ENCODE measurements at regions not wholly inside any gene's neighbourhood (a gene's known extent, or its start where the extent isn't known, plus 50 kb on each side); places are given as distances from the start of the nearest gene placed in this dataset.

DNA sequence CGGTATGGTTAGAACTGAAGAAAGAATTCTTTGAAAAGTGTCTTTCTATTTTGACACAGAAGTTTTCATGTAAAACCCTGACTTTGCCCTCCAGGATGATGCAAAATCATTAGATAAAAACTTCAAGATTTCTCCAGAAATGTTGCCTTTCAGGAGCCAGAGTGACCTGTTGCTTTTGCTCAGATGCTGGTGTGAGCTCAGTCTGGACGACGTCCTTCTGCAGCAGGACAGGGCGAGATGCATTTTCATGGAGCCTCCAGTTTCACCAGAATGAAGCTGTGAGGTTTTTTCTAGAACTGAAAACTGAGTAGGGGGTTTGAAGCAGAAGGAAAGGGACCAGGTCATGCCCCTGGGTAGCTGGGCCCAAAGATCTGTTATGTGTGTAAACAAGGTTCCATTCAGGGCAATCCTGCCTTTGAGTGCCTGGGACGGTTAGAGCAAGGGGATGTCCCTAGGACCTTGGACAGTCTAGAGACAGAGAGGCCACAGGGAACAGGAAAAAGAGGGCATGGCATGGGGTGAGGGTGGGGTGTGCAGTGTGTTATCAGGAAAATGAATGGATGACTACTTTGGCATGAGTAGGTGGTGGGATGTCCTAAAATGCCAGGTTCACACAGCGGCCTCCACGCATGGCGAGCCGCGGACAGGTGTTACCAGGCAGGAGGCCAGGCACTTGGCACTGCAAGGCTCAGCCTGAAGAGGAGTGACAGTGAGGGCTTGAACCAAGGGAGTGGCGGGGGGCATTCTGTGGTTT, 356.3 kb downstream of the CXCL12 start:
- DNase-seq: no peak
- no peak overlapping the region for H3K27ac ChIP-seq
- intact Hi-C loops (cut with DNase I): no loop called here
- H3K4me1 ChIP-seq: peaks cover 4% of the 10 kb centered on the region
- no peaks in the 10 kb centered on the region for H3K27me3 ChIP-seq
- TF ChIP-seq CTCF (IDR thresholded peaks at IDR 0.05): no peak
- no peak overlapping the region for H3K4me3 ChIP-seq
- ATAC-seq: peak; percentile 29
- H3K36me3 ChIP-seq: no peaks in the 10 kb centered on the region
- H3K9me3 ChIP-seq: no peaks in the 10 kb centered on the region

DNA sequence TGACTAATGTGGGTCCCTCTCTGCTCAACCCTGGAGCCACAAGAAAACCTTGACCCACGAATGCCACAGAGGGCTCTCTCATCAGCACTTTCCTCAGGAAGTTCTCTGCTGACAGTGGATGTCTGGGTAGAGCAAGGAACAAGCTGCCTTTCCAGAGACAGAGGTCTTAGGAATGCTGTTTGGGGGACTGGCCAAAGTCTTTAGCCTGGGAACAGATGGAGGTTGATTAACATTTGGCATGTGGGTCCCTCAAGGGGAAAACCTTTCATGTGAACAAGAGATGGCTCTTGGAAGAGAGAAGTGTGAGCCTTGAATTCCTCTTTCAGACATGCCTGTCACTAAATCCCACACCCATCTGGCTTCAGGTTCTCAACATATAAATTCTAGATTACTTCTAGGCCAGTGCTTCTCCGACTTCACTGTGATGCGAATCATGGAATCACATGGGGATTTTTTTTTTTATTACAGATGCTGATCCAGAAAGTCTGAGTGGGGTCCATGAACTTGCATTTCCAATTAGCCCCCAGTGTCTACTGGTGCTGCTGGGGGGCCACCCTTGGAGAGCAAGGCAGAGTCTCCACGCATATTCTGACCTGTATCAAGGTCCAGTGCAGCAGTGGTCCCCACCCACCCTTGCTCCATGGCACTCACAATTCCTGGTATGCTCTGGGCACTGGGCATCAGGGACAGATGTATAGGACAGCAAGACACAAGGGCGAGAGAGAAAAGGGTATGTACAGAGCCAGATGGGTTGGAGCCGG, 360.4 kb downstream of the CXCL12 start:
- DNase-seq: no peak
- no peak for ATAC-seq
- Histone ChIP-seq H3K9me3 (no peaks in the 10 kb centered on the region), H3K4me1 (no peaks in the 10 kb centered on the region), H3K27ac (no peak overlapping the region), H3K27me3 (no peaks in the 10 kb centered on the region), H3K4me3 (no peak overlapping the region), H3K36me3 (no peaks in the 10 kb centered on the region)
- no peak for TF ChIP-seq CTCF (IDR thresholded peaks at IDR 0.05)
- intact Hi-C loops (cut with DNase I): no loop called here

DNA sequence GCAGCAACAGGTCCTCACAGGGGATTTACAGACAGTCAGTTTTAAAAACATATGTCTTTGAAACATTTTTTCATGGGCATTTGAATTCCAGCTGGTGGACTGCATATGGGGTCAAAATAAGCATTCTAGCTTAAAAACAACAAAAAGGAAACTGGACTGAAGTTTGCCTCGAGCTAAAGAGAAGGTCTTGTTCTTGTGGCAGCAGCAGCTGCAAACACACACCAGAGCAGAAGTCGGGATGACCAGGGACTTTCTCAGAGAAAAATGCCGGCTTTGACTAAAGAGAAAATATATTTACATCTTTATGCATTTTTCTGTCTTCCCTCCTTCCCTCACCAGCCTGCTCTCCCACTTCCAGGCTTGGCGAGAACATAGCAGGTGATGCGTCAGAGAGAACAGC, 361.4 kb downstream of the CXCL12 start:
- Histone ChIP-seq H3K36me3 (no peaks in the 10 kb centered on the region), H3K27me3 (no peaks in the 10 kb centered on the region), H3K4me3 (no peak overlapping the region), H3K27ac (no peak overlapping the region), H3K9me3 (no peaks in the 10 kb centered on the region), H3K4me1 (no peaks in the 10 kb centered on the region)
- no peak for DNase-seq
- intact Hi-C loops (cut with DNase I): no loop called here
- no peak for ATAC-seq
- TF ChIP-seq CTCF (IDR thresholded peaks at IDR 0.05): no peak

DNA sequence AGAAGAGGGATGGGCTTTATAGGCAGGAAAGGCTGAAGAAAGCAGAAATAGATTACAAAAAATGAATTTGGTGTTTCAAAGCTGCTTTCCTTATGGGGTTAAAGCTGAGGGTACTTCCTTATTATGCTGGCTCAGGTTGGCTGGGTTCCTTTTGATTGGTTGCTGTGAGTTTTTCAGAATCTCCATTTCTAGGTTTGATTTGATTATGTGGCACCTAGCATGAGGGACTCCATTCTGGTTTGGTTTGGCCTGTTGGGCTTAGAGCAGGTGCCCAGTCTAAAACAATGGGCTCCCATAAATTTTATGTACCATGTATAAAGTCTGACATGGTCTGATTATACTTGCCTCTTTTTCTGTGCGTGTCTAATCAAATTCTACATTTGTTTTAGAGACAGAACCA, 362.7 kb downstream of the CXCL12 start:
- no peaks in the 10 kb centered on the region for H3K9me3 ChIP-seq
- H3K27me3 ChIP-seq: no peaks in the 10 kb centered on the region
- H3K4me1 ChIP-seq: no peaks in the 10 kb centered on the region
- ATAC-seq (no peak), DNase-seq (no peak)
- no peak overlapping the region for H3K27ac ChIP-seq
- intact Hi-C loops (cut with DNase I): no loop called here
- H3K4me3 ChIP-seq: no peak overlapping the region
- H3K36me3 ChIP-seq: no peaks in the 10 kb centered on the region
- TF ChIP-seq CTCF (IDR thresholded peaks at IDR 0.05): no peak

DNA sequence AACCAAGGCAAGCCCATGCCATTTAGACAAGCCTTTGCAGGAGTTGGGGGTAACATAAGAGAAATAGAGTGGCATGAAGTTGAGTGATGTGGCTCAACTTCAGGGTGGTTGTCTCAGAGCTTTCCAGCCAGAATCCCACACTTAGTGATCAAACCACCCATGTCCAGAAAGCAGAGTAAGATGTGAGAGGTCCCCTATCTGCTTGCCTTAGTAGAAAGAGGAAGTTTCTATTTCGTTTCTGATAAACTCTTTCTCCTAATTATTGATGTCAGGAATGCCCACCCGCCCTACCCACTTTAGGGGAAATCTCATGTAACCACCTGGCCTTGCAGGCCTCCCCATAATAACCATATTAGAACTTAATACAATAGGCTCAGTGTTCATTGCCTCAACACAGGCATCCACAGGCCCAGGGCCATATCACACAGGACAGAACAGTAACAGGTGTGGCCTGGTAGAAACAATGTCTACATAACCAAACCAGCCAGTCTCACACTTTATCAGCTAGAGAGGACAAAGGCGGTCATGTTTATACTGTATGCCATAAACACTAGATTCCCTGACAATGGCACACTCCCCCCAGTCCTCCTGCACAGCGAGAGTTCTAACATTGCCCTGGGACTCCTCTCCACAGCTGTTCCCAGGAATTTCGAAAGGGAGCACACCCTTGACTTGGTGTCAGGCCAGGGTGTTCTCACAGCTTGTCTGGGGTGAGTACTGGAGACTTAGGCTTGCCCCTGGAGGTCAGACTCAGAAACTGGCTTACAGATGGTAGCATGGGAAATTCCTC, 364.4 kb downstream of the CXCL12 start:
- intact Hi-C loops (cut with DNase I): no loop called here
- ATAC-seq (peak; percentile 57), DNase-seq (no peak)
- no peaks in the 10 kb centered on the region for H3K4me1 ChIP-seq
- no peak overlapping the region for H3K4me3 ChIP-seq
- no peaks in the 10 kb centered on the region for H3K27me3 ChIP-seq
- H3K36me3 ChIP-seq: no peaks in the 10 kb centered on the region
- no peak overlapping the region for H3K27ac ChIP-seq
- no peaks in the 10 kb centered on the region for H3K9me3 ChIP-seq
- TF ChIP-seq CTCF (IDR thresholded peaks at IDR 0.05): no peak
